Right lobe of liver (tissue), 6 donors: ENCODE measurements at regions not wholly inside any gene's neighbourhood (a gene's known extent, or its start where the extent isn't known, plus 50 kb on each side); places are given as distances from the start of the nearest gene placed in this dataset.

Experiments
- ATAC-seq, 4 donors: fragments of 200-7000 bp; cut with Tn5 transposase; one replicate each; pipeline ENCODE4 v1.9.1; 2020; ENCODE audit warnings: mild to moderate bottlenecking in 4 of 4, moderate library complexity in 4 of 4
- DNase-seq, 3 donors: peaks; one replicate each; pipeline ENCODE4 v3.0.0-alpha.2; 2020
- H3K27ac ChIP-seq, 3 donors: fragments of 200-600 bp; one replicate each; pipeline ENCODE4 v1.8.0; 2022
- H3K27me3 ChIP-seq, 2 donors: fragments of 200-600 bp; one replicate each; pipeline ENCODE4 v1.8.0; 2022
- H3K36me3 ChIP-seq, 4 donors: fragments of 200-600 bp; sonication (generic) in 1 of 4; one replicate each; pipeline versions ENCODE4 v1.5.1 to v1.8.0; 2017 to 2022; ENCODE audit warnings: control low read depth in 1 of 4
- H3K4me1 ChIP-seq, 4 donors: fragments of 200-600 bp; sonication (generic) in 1 of 4; one replicate each; pipeline versions ENCODE4 v1.5.1 to v1.8.0; 2017 to 2022; ENCODE audit warnings: control low read depth in 1 of 4
- H3K4me3 ChIP-seq, 3 donors: fragments of 200-600 bp; one replicate each; pipeline ENCODE4 v1.8.0; 2022
- H3K9me3 ChIP-seq, 4 donors: fragments of 200-600 bp; sonication (generic) in 1 of 4; one replicate each; pipeline versions ENCODE4 v1.5.1 to v1.8.0; 2017 to 2022; ENCODE audit warnings: control low read depth in 1 of 4
- CTCF ChIP-seq, 4 donors: fragments of 200-600 bp in 3 of 4; fragments of 450-650 bp in 1 of 4; IDR thresholded peaks; one replicate each; pipeline versions ENCODE4 v1.5.1 to v1.8.0; 2016 to 2022; ENCODE audit warnings: antibody characterized with exemption in 4 of 4, mild to moderate bottlenecking in 2 of 4
- POLR2A ChIP-seq: fragments of 450-650 bp; IDR thresholded peaks from one replicate; pipeline ENCODE4 v1.6.1; 2017; ENCODE audit warnings: antibody characterized with exemption, mild to moderate bottlenecking
- WGBS: methylation state at CpG from one replicate; pipeline ENCODE4 v1.1.6; 2018; ENCODE audit warnings: low coverage, low lambda C conversion rate; ENCODE audit not compliant: insufficient coverage; ENCODE audit errors: missing lambda C conversion rate; 5-methylcytosine and 5-hydroxymethylcytosine counted together
- intact Hi-C, 2 donors: fragments of 100-400 bp; cut with DNase I; formaldehyde crosslinking; loops; one replicate each; pipeline versions ENCODE4 v1.11.2 to v1.14.1; 2022
- donor health status: DM: no; HTN: yes; CAD: no.
- donor health status: DM: no; HTN: no; CAD: no.
- donor health status: DM: no; HTN: no; CAD: no.
- donor health status: DM: no; HTN: yes; CAD: no.
- donor health status: DM: no; HTN: yes; CAD: no.

- Histone ChIP-seq H3K9me3 (no peaks in the 10 kb centered on the region), H3K27ac (no peak overlapping the region), H3K4me3 (no peak overlapping the region), H3K4me1 (no peaks in the 10 kb centered on the region), H3K36me3 (no peaks in the 10 kb centered on the region), H3K27me3 (no peaks in the 10 kb centered on the region)
- ATAC-seq (no peak), DNase-seq (no peak)
- 13% methylated on average over 2 of the region's 2 CpGs for WGBS
- no peak for TF ChIP-seq POLR2A
- TF ChIP-seq CTCF (IDR thresholded peaks at IDR 0.05): no peak
- intact Hi-C loops: no loop called here
Observed at GRCh38 chr9:78954286-78954685, 617.5 kb upstream of the TLE4 start.

- DNase-seq (no peak), ATAC-seq (no peak)
- Histone ChIP-seq H3K27ac (no peak overlapping the region), H3K4me1 (no peaks in the 10 kb centered on the region), H3K4me3 (no peak overlapping the region), H3K27me3 (no peaks in the 10 kb centered on the region), H3K36me3 (no peaks in the 10 kb centered on the region), H3K9me3 (no peaks in the 10 kb centered on the region)
- TF ChIP-seq CTCF (IDR thresholded peaks at IDR 0.05) (no peak), POLR2A (no peak)
- WGBS: 44% methylated on average over 2 of the region's 2 CpGs
- intact Hi-C loops: no loop called here
Observed at GRCh38 chr9:78958892-78959291, 612.9 kb upstream of the TLE4 start.

GRCh38 chr9:78962156-78962555 is 609.6 kb upstream of the TLE4 start:
- DNase-seq: no peak
- TF ChIP-seq POLR2A: no peak
- no peak for TF ChIP-seq CTCF (IDR thresholded peaks at IDR 0.05)

GRCh38 chr9:78963911-78964310 is 607.9 kb upstream of the TLE4 start:
- DNase-seq (no peak), ATAC-seq (no peak)
- Histone ChIP-seq H3K27ac (no peak overlapping the region), H3K27me3 (no peaks in the 10 kb centered on the region), H3K4me3 (no peak overlapping the region), H3K4me1 (no peaks in the 10 kb centered on the region), H3K9me3 (no peaks in the 10 kb centered on the region), H3K36me3 (no peaks in the 10 kb centered on the region)
- TF ChIP-seq CTCF (IDR thresholded peaks at IDR 0.05): no peak
- no peak for TF ChIP-seq POLR2A
- intact Hi-C loops: no loop called here

More at GRCh38 chr9:78962156-78962555, 609.6 kb upstream of the TLE4 start:
- Histone ChIP-seq H3K27ac (no peak overlapping the region), H3K4me3 (no peak overlapping the region), H3K4me1 (no peaks in the 10 kb centered on the region), H3K27me3 (no peaks in the 10 kb centered on the region), H3K9me3 (no peaks in the 10 kb centered on the region), H3K36me3 (no peaks in the 10 kb centered on the region)
- no peak for ATAC-seq
- WGBS: 57% methylated on average over 2 of the region's 2 CpGs
- intact Hi-C loops: no loop called here

- ATAC-seq (no peak), DNase-seq (no peak)
- intact Hi-C loops: no loop called here
Observed at GRCh38 chr9:78967596-78968217, 604.1 kb upstream of the TLE4 start.

More at GRCh38 chr9:78967596-78968217, 604.1 kb upstream of the TLE4 start:
- H3K4me3 ChIP-seq: no peak overlapping the region
- H3K27me3 ChIP-seq: no peaks in the 10 kb centered on the region
- no peak for TF ChIP-seq CTCF (IDR thresholded peaks at IDR 0.05)
- TF ChIP-seq POLR2A: no peak
- no peak overlapping the region for H3K27ac ChIP-seq
- no peaks in the 10 kb centered on the region for H3K9me3 ChIP-seq
- WGBS: 20% methylated on average over 3 of the region's 3 CpGs
- no peaks in the 10 kb centered on the region for H3K4me1 ChIP-seq
- no peaks in the 10 kb centered on the region for H3K36me3 ChIP-seq
